ENCODE measurements at regions not wholly inside any gene's neighbourhood (a gene's known extent, or its start where the extent isn't known, plus 50 kb on each side); places are given as distances from the start of the nearest gene placed in this dataset.

- no peaks in the 10 kb centered on the region for H3K36me3 ChIP-seq (ENCODE audit: insufficient read depth, low read length)
- TF ChIP-seq, protein P1, sequence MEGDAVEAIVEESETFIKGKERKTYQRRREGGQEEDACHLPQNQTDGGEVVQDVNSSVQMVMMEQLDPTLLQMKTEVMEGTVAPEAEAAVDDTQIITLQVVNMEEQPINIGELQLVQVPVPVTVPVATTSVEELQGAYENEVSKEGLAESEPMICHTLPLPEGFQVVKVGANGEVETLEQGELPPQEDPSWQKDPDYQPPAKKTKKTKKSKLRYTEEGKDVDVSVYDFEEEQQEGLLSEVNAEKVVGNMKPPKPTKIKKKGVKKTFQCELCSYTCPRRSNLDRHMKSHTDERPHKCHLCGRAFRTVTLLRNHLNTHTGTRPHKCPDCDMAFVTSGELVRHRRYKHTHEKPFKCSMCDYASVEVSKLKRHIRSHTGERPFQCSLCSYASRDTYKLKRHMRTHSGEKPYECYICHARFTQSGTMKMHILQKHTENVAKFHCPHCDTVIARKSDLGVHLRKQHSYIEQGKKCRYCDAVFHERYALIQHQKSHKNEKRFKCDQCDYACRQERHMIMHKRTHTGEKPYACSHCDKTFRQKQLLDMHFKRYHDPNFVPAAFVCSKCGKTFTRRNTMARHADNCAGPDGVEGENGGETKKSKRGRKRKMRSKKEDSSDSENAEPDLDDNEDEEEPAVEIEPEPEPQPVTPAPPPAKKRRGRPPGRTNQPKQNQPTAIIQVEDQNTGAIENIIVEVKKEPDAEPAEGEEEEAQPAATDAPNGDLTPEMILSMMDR (IDR thresholded peaks at IDR 0.05; ENCODE audit: borderline replicate concordance, extremely low read depth, low read length, poor library complexity, severe bottlenecking): no peak
- TF ChIP-seq EZH2 (IDR thresholded peaks at IDR 0.05; ENCODE audit: borderline replicate concordance, low read depth, low read length, severe bottlenecking): no peak
- no peaks in the 10 kb centered on the region for H3K4me1 ChIP-seq (ENCODE audit: insufficient read depth, low read length)
- ATAC-seq (ENCODE audit: insufficient read depth, low read depth) (no peak), DNase-seq (no peak)
- no peak overlapping the region for H3K27ac ChIP-seq (ENCODE audit: low read length)
- H3K27me3 ChIP-seq (ENCODE audit: insufficient read depth, low read length, poor library complexity): no peaks in the 10 kb centered on the region
- no peaks in the 10 kb centered on the region for H3K79me2 ChIP-seq (ENCODE audit: insufficient read depth, low read length)
- no peak overlapping the region for H3K4me3 ChIP-seq (ENCODE audit: low read depth in 1 of 2, low read length in 2 of 2)
- H3K4me2 ChIP-seq (ENCODE audit: insufficient read depth, low read length): no peak overlapping the region
- no peak overlapping the region for H2AFZ ChIP-seq (ENCODE audit: low read depth, low read length)
- H4K20me1 ChIP-seq (ENCODE audit: insufficient read depth, low read length): no peaks in the 10 kb centered on the region
- no peaks in the 10 kb centered on the region for H3K9me3 ChIP-seq (ENCODE audit: insufficient read depth, low read length, severe bottlenecking)
- H3K9ac ChIP-seq (ENCODE audit: low read depth, low read length): no peak overlapping the region
Observed at GRCh38 chr11:70025308-70025707, 52.8 kb upstream of the ANO1 start.

GRCh38 chr11:70026012-70026411 lies 52.1 kb upstream of the ANO1 start:
- no peak for ATAC-seq (ENCODE audit: insufficient read depth, low read depth)
- Histone ChIP-seq H3K4me2 (ENCODE audit: insufficient read depth, low read length) (no peak overlapping the region), H3K27me3 (ENCODE audit: insufficient read depth, low read length, poor library complexity) (no peaks in the 10 kb centered on the region), H3K4me3 (ENCODE audit: low read depth in 1 of 2, low read length in 2 of 2) (no peak overlapping the region), H3K27ac (ENCODE audit: low read length) (no peak overlapping the region), H4K20me1 (ENCODE audit: insufficient read depth, low read length) (no peaks in the 10 kb centered on the region), H2AFZ (ENCODE audit: low read depth, low read length) (no peak overlapping the region), H3K4me1 (ENCODE audit: insufficient read depth, low read length) (no peaks in the 10 kb centered on the region), H3K36me3 (ENCODE audit: insufficient read depth, low read length) (no peaks in the 10 kb centered on the region), H3K79me2 (ENCODE audit: insufficient read depth, low read length) (no peaks in the 10 kb centered on the region), H3K9me3 (ENCODE audit: insufficient read depth, low read length, severe bottlenecking) (no peaks in the 10 kb centered on the region), H3K9ac (ENCODE audit: low read depth, low read length) (no peak overlapping the region)
- no peak for DNase-seq
- TF ChIP-seq, protein P1 (IDR thresholded peaks at IDR 0.05; ENCODE audit: borderline replicate concordance, extremely low read depth, low read length, poor library complexity, severe bottlenecking): no peak
- TF ChIP-seq EZH2 (IDR thresholded peaks at IDR 0.05; ENCODE audit: borderline replicate concordance, low read depth, low read length, severe bottlenecking): no peak

DNA sequence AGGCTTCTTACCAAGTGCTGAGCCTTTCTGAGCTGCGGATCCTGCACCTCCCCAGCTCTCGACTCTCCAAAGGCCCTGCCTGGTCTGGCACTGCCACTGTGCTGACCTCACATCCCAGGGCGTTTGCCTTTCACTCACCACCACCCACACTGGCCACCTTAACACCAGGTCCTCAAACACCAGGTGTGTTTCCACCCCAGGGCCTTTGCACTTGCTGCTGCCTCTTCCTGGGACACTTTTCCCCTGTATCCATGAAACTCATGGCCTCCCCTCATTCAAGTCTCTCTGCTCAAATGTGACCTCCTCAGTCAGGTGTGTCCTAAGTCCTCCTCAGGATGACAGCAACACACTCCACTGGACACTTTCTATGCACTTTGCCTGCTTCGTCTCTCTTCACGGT lies 51.4 kb upstream of the ANO1 start:
- ATAC-seq (ENCODE audit: insufficient read depth, low read depth) (no peak), DNase-seq (no peak)
- Histone ChIP-seq H3K4me3 (ENCODE audit: low read depth in 1 of 2, low read length in 2 of 2) (no peak overlapping the region), H3K4me1 (ENCODE audit: insufficient read depth, low read length) (no peaks in the 10 kb centered on the region), H3K9me3 (ENCODE audit: insufficient read depth, low read length, severe bottlenecking) (no peaks in the 10 kb centered on the region), H3K27me3 (ENCODE audit: insufficient read depth, low read length, poor library complexity) (no peaks in the 10 kb centered on the region), H2AFZ (ENCODE audit: low read depth, low read length) (no peak overlapping the region), H3K4me2 (ENCODE audit: insufficient read depth, low read length) (no peak overlapping the region), H3K36me3 (ENCODE audit: insufficient read depth, low read length) (no peaks in the 10 kb centered on the region), H3K79me2 (ENCODE audit: insufficient read depth, low read length) (no peaks in the 10 kb centered on the region), H3K9ac (ENCODE audit: low read depth, low read length) (no peak overlapping the region), H4K20me1 (ENCODE audit: insufficient read depth, low read length) (no peaks in the 10 kb centered on the region), H3K27ac (ENCODE audit: low read length) (no peak overlapping the region)
- TF ChIP-seq EZH2 (IDR thresholded peaks at IDR 0.05; ENCODE audit: borderline replicate concordance, low read depth, low read length, severe bottlenecking): no peak
- TF ChIP-seq, protein P1 (IDR thresholded peaks at IDR 0.05; ENCODE audit: borderline replicate concordance, extremely low read depth, low read length, poor library complexity, severe bottlenecking): no peak

GRCh38 chr11:70027451-70027850 lies 50.7 kb upstream of the ANO1 start:
- TF ChIP-seq, protein P1 (IDR thresholded peaks at IDR 0.05; ENCODE audit: borderline replicate concordance, extremely low read depth, low read length, poor library complexity, severe bottlenecking): no peak
- TF ChIP-seq EZH2 (IDR thresholded peaks at IDR 0.05; ENCODE audit: borderline replicate concordance, low read depth, low read length, severe bottlenecking): no peak
- Histone ChIP-seq H4K20me1 (ENCODE audit: insufficient read depth, low read length) (no peaks in the 10 kb centered on the region), H3K4me1 (ENCODE audit: insufficient read depth, low read length) (no peaks in the 10 kb centered on the region), H3K4me3 (ENCODE audit: low read depth in 1 of 2, low read length in 2 of 2) (no peak overlapping the region), H3K79me2 (ENCODE audit: insufficient read depth, low read length) (no peaks in the 10 kb centered on the region), H3K27ac (ENCODE audit: low read length) (no peak overlapping the region), H3K9ac (ENCODE audit: low read depth, low read length) (no peak overlapping the region), H3K36me3 (ENCODE audit: insufficient read depth, low read length) (no peaks in the 10 kb centered on the region), H3K4me2 (ENCODE audit: insufficient read depth, low read length) (no peak overlapping the region), H2AFZ (ENCODE audit: low read depth, low read length) (no peak overlapping the region), H3K9me3 (ENCODE audit: insufficient read depth, low read length, severe bottlenecking) (no peaks in the 10 kb centered on the region), H3K27me3 (ENCODE audit: insufficient read depth, low read length, poor library complexity) (no peaks in the 10 kb centered on the region)
- no peak for DNase-seq
- no peak for ATAC-seq (ENCODE audit: insufficient read depth, low read depth)

All from DND-41 (cell line).